ENCODE measurements at regions not wholly inside any gene's neighbourhood (a gene's known extent, or its start where the extent isn't known, plus 50 kb on each side); places are given as distances from the start of the nearest gene placed in this dataset.

GRCh38 chr3:156763386-156763785, 62.8 kb upstream of the LEKR1 start:
- no peak for TF ChIP-seq CTCF (IDR thresholded peaks at IDR 0.05; ENCODE audit: low read depth, low read length, missing input control)
- no peak for TF ChIP-seq RAD21 (IDR thresholded peaks at IDR 0.05)
- TF ChIP-seq MAX (IDR thresholded peaks at IDR 0.05): no peak
- no peak for TF ChIP-seq JUND (IDR thresholded peaks at IDR 0.05)
- no peak for TF ChIP-seq TAF1 (conservative IDR thresholded peaks at IDR 0.05)
- no peak for TF ChIP-seq REST (IDR thresholded peaks at IDR 0.05)
- TF ChIP-seq FOXA1 (IDR thresholded peaks at IDR 0.05): no peak
- no peak for TF ChIP-seq EGR1 (IDR thresholded peaks at IDR 0.05; ENCODE audit: low read depth in 2 of 2)
- no peak for TF ChIP-seq YY1 (IDR thresholded peaks at IDR 0.05)
- TF ChIP-seq ATF3 (IDR thresholded peaks at IDR 0.05): no peak
- no peak for TF ChIP-seq SP1 (IDR thresholded peaks at IDR 0.05)
- TF ChIP-seq GABPA (IDR thresholded peaks at IDR 0.05 in 1 of 2, conservative IDR thresholded peaks at IDR 0.05 in 1 of 2): no peak
- no peak for TF ChIP-seq RXRA (IDR thresholded peaks at IDR 0.05)

All from liver (tissue), 3 donors.